A673 (cell line): ENCODE measurements at regions not wholly inside any gene's neighbourhood (a gene's known extent, or its start where the extent isn't known, plus 50 kb on each side); places are given as distances from the start of the nearest gene placed in this dataset.

ENCODE experiments used
- EZH2 ChIP-seq: fragments of 200-600 bp; sonication (generic); IDR thresholded peaks from 2 replicates; pipeline ENCODE4 v1.6.1; 2017; ENCODE audit warnings: borderline replicate concordance, low read depth, mild to moderate bottlenecking, mixed read lengths, antibody characterized with exemption, low read length; ENCODE audit not compliant: poor library complexity, severe bottlenecking
- TF ChIP-seq, protein P1 (sequence below): fragments of 300-800, 200-600 bp; sonication (generic); conservative IDR thresholded peaks from 2 replicates; pipeline ENCODE4 v1.5.1; 2017; ENCODE audit warnings: low read depth, mild to moderate bottlenecking, antibody characterized with exemption, low read length, moderate library complexity, mixed read lengths

DNA sequence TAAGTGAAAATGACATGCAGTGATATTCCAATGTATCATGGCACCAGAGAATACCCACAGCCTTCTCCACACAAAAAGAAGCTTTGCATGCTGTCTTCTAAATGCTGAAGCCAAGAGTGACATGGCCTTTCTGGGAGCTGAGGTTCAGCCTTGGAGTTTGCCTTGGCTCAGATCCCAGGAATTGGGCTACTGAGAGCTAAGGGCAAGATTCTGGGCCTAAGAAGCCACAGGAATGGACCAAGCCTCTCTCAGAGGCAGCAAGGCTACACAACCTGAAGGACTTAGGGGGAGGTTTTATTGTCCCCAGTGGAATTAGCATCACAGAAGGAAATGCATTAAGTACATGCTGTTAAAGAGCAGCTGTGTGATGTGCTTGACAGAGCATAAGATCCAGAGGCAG is 1078.5 kb downstream of the TUSC7 start:
- no peak for TF ChIP-seq EZH2
- TF ChIP-seq, protein P1, sequence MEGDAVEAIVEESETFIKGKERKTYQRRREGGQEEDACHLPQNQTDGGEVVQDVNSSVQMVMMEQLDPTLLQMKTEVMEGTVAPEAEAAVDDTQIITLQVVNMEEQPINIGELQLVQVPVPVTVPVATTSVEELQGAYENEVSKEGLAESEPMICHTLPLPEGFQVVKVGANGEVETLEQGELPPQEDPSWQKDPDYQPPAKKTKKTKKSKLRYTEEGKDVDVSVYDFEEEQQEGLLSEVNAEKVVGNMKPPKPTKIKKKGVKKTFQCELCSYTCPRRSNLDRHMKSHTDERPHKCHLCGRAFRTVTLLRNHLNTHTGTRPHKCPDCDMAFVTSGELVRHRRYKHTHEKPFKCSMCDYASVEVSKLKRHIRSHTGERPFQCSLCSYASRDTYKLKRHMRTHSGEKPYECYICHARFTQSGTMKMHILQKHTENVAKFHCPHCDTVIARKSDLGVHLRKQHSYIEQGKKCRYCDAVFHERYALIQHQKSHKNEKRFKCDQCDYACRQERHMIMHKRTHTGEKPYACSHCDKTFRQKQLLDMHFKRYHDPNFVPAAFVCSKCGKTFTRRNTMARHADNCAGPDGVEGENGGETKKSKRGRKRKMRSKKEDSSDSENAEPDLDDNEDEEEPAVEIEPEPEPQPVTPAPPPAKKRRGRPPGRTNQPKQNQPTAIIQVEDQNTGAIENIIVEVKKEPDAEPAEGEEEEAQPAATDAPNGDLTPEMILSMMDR, result no peak
